Retinal pigment epithelial cell (primary cell): ENCODE measurements at regions not wholly inside any gene's neighbourhood (a gene's known extent, or its start where the extent isn't known, plus 50 kb on each side); places are given as distances from the start of the nearest gene placed in this dataset.

Source experiments
- DNase-seq: peaks from one replicate; pipeline ENCODE4 v3.0.0-alpha.2; 2010; ENCODE audit warnings: low read depth
- H3K4me3 ChIP-seq: 2 replicates; pipeline ENCODE4 v1.5.1; 2011; ENCODE audit warnings: mild to moderate bottlenecking, low read length, control low read depth, moderate library complexity
- TF ChIP-seq, protein P1 (sequence below): conservative IDR thresholded peaks from 2 replicates; pipeline ENCODE4 v1.5.1; 2011; ENCODE audit warnings: low read depth, low read length, control low read depth, inconsistent platforms

DNA sequence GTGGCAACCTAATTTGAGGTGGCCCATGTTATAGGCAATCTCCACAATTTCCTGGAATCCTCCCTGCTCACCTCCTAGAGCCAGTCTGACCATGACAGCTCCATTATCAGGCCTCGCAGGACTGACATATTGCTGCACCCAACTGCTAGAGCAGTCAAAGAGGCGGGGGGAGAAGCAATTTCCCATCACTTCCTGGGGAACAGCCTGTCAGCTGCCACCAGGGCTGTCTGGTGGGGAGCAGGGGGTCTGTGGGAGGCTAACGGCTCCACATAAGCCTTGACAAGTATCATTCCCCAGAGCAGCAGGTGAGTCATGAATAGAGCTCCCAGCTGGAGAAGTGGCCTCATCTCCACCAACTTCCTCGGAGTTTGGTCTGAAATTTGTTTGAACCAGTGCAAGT lies 322.9 kb downstream of the MATN1 start:
- TF ChIP-seq, protein P1, sequence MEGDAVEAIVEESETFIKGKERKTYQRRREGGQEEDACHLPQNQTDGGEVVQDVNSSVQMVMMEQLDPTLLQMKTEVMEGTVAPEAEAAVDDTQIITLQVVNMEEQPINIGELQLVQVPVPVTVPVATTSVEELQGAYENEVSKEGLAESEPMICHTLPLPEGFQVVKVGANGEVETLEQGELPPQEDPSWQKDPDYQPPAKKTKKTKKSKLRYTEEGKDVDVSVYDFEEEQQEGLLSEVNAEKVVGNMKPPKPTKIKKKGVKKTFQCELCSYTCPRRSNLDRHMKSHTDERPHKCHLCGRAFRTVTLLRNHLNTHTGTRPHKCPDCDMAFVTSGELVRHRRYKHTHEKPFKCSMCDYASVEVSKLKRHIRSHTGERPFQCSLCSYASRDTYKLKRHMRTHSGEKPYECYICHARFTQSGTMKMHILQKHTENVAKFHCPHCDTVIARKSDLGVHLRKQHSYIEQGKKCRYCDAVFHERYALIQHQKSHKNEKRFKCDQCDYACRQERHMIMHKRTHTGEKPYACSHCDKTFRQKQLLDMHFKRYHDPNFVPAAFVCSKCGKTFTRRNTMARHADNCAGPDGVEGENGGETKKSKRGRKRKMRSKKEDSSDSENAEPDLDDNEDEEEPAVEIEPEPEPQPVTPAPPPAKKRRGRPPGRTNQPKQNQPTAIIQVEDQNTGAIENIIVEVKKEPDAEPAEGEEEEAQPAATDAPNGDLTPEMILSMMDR: no peak
- DNase-seq: no peak
- no peak overlapping the region for H3K4me3 ChIP-seq

DNA sequence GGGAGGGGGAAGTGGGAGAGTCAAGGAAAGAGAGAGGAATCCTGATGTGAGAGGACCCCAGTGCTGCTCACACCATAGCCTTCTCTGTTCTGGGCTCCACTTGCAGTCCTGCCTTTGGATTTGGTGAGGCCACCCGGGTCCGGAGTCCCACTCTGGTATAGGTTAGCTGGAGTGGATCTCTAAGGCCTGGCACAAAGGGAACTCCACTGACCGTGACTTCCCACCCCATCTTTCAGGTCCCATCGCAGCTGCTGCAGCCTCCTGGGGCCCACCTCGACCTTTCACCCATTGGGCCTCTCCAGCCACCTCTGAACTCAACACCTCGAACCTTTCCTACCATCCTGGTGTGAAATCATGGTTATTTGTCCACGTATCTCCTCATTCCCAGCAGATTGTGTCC lies 324.4 kb downstream of the MATN1 start:
- H3K4me3 ChIP-seq: no peak overlapping the region
- TF ChIP-seq, protein P1: no peak
- no peak for DNase-seq

DNA sequence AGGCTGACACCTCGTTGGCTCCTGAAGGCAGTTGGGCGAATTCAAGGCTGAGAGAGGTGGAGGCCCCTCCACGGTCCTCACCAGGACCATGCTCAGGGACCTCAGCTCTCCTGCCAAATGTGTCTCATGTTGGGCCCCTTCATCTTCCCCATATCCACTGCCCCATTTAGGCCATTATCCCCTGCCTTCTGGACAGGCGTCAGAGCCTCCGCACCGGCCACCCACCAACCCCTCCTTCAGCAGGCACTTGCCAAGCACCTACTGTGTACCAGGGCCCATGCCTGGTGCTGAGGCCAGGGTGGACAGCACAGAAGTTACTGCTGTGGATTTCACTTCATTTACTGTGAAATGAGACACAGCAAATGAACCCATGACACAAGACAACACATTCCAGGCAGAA lies 325.8 kb downstream of the MATN1 start:
- no peak for DNase-seq
- TF ChIP-seq, protein P1: no peak

DNA sequence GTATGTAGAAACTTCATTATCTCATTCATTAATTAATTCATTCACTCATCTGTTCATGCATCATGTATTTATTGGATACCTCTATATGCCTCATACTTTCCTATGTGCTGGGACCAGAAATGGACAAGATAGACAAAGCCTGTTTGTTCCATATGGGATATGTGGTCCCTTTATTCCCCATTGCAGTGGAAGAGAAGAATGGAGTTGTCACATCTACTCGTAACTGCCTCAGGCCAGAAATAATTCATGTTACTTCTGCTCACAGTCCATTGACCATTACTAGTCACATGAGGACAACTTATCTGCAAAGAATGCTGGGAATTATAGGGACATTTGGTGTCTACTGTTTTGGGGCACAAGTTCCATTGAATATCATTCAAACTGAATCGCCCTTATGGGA lies 327.8 kb downstream of the MATN1 start:
- no peak for DNase-seq
- TF ChIP-seq, protein P1: no peak
- no peak overlapping the region for H3K4me3 ChIP-seq

More for the DNA sequence above, 325.8 kb downstream of the MATN1 start:
- H3K4me3 ChIP-seq: no peak overlapping the region

DNA sequence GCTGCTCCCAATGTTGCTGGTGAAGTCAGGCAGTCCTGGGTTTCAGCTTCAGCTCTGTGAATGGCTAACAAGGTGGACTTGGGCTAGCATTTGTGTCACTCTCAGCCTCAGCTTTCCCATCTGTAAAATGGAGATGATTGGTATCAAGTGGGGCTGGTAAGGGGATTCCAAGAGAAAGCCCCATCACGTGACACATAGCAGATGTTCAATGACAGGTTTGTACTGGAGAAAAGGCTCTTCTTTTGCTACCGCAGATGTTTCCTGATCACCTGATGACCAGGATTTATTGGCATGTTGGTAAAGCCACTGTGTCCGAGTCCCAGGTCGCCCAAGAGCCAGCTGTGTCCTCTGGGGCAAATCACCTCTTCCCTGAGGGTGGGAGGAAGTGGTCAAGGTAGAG lies 335.0 kb downstream of the MATN1 start:
- no peak overlapping the region for H3K4me3 ChIP-seq
- TF ChIP-seq, protein P1: no peak
- DNase-seq: no peak

DNA sequence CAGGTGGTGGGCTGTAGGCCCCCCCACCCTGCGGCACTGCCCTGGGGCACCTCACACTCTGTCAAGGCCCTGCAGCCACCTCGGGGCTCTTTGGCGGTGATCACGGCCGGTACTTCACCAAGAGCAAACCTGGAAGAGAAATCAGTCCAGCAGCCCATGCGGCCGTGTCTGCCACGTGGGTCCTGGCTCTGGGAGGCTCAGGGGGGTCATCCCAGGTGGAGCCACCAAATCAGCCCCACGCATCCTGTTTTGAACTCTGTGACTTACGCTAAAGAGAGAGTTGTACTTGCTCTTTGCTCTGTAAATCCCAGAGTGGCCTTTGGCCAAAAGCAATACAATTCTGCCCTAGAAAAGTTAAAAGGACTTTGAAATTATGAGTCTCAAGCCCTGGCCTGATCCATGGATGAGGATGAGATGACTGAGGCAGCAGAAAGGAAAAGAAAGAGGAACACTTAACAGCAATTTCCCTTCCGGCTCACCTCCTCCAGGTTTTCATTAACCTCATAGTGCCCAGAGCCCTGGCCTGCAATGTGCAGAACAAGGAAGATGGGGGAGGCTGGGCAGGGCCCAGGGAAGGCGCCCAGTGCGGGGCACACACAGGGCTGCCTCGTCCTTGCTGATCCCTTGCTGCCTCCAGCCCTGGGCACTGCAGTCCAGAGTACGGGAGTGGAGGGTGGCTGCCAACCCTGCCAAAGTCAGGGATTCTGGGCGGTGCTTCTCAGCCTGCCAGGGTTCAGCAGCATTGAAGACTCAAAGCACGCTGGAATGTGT lies 337.0 kb downstream of the MATN1 start:
- no peak for DNase-seq
- TF ChIP-seq, protein P1: no peak
- no peak overlapping the region for H3K4me3 ChIP-seq
